D721Med (cell line): ENCODE measurements at regions not wholly inside any gene's neighbourhood (a gene's known extent, or its start where the extent isn't known, plus 50 kb on each side); places are given as distances from the start of the nearest gene placed in this dataset.

Source experiments
- DNase-seq: peaks from one replicate; pipeline ENCODE4 v3.0.0; 2011; ENCODE audit warnings: low spot score; ENCODE audit not compliant: insufficient read length
- FAIRE-seq: peaks from 2 replicates; lab custom pipeline; 2011; peaks lifted over from hg19 to GRCh38; lab: Jason Lieb, UNC
- TF ChIP-seq, protein P1 (sequence below): IDR thresholded peaks from 2 replicates; pipeline ENCODE4 v1.5.1; 2012; ENCODE audit warnings: mild to moderate bottlenecking, control low read depth; ENCODE audit not compliant: insufficient read depth; ENCODE audit errors: missing control alignments

DNA sequence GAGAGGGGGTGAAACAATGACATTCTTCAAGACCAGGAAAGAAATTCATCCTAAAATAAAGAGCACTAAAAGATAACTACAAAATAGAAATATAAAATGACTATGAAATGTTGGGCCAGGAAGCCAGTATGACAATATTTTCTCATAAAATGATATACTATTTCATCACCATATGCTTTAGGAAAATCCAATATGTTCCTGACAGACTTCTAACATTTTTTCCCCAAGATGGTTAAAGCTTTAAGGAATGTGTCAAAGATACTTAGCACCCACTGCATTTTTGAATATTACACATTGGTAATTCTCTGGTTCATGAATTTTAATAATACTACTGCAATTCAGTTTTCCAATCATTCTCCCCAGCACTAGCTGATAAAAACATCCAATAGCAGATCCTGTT lies 87.7 kb upstream of the PLEKHG7 start:
- TF ChIP-seq, protein P1, sequence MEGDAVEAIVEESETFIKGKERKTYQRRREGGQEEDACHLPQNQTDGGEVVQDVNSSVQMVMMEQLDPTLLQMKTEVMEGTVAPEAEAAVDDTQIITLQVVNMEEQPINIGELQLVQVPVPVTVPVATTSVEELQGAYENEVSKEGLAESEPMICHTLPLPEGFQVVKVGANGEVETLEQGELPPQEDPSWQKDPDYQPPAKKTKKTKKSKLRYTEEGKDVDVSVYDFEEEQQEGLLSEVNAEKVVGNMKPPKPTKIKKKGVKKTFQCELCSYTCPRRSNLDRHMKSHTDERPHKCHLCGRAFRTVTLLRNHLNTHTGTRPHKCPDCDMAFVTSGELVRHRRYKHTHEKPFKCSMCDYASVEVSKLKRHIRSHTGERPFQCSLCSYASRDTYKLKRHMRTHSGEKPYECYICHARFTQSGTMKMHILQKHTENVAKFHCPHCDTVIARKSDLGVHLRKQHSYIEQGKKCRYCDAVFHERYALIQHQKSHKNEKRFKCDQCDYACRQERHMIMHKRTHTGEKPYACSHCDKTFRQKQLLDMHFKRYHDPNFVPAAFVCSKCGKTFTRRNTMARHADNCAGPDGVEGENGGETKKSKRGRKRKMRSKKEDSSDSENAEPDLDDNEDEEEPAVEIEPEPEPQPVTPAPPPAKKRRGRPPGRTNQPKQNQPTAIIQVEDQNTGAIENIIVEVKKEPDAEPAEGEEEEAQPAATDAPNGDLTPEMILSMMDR, result no peak
- DNase-seq (no peak), FAIRE-seq (no peak)

DNA sequence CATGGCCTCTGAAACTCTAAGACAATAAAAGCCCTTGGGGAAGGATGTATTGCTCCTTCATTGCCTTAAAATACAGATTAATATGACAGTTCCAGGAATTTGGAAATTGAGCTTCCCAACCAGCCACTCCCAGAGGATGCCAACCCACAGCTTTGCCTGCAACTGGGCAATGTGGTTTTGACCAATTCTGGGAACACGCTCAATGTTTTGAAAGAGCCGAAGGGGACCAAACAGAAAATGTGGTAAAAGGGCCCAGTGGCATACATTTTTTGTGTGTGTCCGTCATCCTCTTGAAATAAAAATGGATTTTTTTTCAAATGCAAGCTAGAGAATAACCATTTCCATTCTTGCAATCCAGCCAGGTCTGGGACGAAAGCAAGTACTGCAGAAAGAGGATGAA lies 88.3 kb upstream of the PLEKHG7 start:
- TF ChIP-seq, protein P1, result no peak
- no peak for FAIRE-seq
- DNase-seq, result no peak

DNA sequence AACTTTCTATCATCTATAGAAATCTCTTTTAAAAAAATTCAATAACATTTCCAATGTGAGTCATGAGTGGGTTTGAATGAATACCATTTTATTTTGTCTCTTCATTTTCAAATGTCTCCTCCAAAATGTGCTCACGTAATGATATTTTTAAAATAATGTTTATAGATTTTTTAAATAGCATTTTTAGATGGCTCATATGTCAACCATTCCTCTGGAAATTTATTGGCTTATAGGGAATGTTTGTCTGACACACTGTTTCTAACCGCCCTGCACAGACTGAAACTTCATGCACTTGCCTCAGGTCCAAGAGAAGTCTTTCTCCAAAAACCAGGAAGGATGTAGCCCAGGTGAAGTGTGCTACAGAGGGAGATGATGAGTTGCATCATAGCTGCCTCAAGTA lies 88.8 kb upstream of the PLEKHG7 start:
- TF ChIP-seq, protein P1, result no peak

DNA sequence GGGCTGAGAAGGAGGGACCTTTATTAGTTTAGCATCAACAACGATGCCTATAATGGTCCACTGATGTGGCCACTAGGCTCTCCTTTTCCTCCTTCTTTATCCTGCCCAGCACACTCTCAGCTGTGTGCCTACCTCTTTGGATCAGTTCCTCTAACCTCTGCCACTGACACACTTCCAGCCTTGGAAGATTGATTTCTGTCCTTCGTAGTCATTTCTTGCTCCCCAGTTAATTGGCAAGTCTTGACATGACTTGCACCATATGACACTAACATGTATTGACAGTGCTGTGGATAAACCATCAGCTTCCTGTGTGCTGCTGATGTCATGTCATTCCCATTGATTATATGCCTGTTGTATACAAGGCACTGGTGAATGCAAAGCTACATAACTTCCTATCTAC lies 90.2 kb upstream of the PLEKHG7 start:
- FAIRE-seq (no peak), DNase-seq (no peak)
- TF ChIP-seq, protein P1, result no peak

More for the DNA sequence above, 88.8 kb upstream of the PLEKHG7 start:
- FAIRE-seq, result no peak
- DNase-seq, result no peak

DNA sequence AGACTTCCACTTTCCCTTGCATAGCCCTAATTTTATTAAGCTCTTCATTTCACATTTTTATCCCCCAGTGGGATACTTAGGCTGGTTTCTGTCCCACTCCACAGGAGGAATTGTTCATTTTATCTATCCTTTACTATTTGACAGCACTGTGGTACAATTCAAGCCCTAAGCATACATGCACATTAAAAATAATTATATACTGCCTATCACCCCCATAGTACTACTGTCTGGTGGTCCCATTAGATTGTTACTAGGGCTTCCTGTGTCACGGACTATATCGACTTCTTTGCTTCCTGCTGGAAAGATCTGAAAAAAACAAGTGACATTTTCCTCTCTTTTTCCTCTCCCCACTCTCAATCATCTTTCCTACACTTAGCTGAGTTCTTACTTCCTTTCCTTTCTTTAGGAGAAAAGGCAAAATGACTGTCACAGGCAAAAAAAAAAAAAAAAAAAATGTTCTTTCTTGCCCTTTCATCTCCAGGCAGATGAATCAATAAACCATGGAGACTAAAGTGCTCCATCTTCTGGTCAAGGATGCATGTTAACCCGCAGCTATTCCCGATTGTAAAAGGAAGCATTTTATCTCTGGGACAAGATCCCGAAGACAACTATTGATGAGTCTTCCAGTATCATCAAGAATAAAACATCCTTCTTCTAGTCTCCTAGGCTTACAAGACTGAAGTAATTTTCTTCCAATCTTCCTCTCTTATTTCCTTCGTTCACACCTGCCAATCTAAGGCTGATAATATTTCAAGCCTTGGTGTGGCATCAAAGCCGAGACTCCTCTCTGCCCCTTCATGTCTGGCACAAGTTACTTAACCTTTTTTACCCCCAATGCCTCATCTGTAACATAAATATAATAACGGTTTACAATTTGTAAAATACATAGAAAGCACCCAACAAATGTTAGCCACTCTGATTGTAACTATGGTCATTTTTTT lies 94.4 kb upstream of the PLEKHG7 start:
- DNase-seq, result no peak
- no peak for FAIRE-seq
- TF ChIP-seq, protein P1, result peak; percentile 41

DNA sequence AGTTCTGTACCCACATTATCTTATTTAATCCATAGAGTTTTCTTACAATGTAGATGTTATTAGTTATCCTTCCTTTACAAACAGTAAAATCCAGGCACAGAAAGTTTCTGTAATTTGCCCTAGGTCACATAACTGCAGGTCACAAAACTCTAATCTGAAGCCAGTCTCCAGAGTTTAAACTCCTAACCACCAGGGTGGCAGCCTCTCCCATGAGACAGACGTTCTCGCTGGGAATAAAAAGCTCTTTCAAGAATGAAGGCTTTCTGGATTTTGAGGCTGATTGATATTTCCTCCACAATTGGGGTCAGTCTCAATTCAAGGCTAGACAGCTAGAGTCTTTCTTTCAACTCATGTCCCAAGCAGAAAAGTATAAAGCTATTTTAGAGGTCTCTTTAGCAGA lies 95.8 kb upstream of the PLEKHG7 start:
- DNase-seq (no peak), FAIRE-seq (no peak)
- TF ChIP-seq, protein P1, result no peak

DNA sequence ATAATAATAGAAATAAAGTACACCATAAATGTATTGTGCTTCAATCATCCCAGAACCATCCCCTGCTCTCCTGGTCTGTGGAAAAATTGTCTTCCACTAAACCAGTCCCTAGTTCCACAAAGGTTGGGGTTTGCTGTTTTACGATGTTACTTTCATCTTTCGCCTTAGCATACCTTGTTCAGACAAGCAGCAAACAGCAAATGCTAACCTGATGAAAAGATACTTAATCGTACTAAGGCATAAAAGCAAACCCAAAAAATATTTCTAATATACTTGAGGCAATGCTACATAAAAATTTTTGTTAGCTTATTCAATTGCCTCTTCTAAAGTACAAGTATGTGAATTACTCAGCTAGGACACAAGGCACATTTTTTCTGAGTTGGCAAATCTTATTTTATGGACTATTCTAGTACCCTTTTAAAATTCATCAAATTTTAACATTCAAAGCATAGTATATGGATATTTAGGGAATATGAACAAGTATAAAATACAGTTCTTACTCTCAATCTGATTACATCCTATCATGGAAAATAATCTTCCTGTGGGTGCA lies 97.1 kb upstream of the PLEKHG7 start:
- DNase-seq (no peak), FAIRE-seq (no peak)
- TF ChIP-seq, protein P1, result no peak
